ENCODE measurements at regions not wholly inside any gene's neighbourhood (a gene's known extent, or its start where the extent isn't known, plus 50 kb on each side); places are given as distances from the start of the nearest gene placed in this dataset.
"Not testable (repeated sequence)": the region's sequence is repeated elsewhere in the genome, so short reads cannot be mapped to it uniquely, and the experiment has no call there.

GRCh38 chr3:125781678-125782077, 186.4 kb upstream of the OSBPL11 start:
- not testable (repeated sequence) for TF ChIP-seq POLR2AphosphoS5 (IDR thresholded peaks at IDR 0.05; ENCODE audit: low read depth, low read length); TAF1 (IDR thresholded peaks at IDR 0.05; ENCODE audit: low read depth, low read length); POLR2A (IDR thresholded peaks at IDR 0.05; ENCODE audit: low read depth, low read length); PAX5 (IDR thresholded peaks at IDR 0.05; ENCODE audit: insufficient read depth, low read length, severe bottlenecking)
